GM23338 (cell line): ENCODE measurements at regions not wholly inside any gene's neighbourhood (a gene's known extent, or its start where the extent isn't known, plus 50 kb on each side); places are given as distances from the start of the nearest gene placed in this dataset.

Experiments used
- ATAC-seq: fragments of 200-7000 bp; cut with Tn5 transposase; 3 replicates; pipeline ENCODE4 v1.9.1; 2020
- DNase-seq: peaks from one replicate; pipeline ENCODE4 v3.0.0-alpha.2; 2015; ENCODE audit warnings: low spot score
- H2AFZ ChIP-seq: fragments of 200-600 bp; sonication (generic); 2 replicates; pipeline ENCODE4 v1.8.0; 2016; ENCODE audit warnings: antibody characterized with exemption, mild to moderate bottlenecking, moderate library complexity
- H3F3A ChIP-seq: fragments of 200-600 bp; sonication (generic); replicated peaks from 2 replicates; pipeline ENCODE4 v1.8.0; 2017; ENCODE audit warnings: antibody characterized with exemption, mixed run types, low read depth
- H3K27ac ChIP-seq: fragments of 200-600 bp; sonication (generic); 2 replicates; pipeline ENCODE4 v1.6.1; 2016; ENCODE audit warnings: low read depth
- H3K27me3 ChIP-seq: fragments of 200-600 bp; sonication (generic); 2 replicates; pipeline ENCODE4 v1.8.0; 2016; ENCODE audit warnings: mild to moderate bottlenecking, mixed run types, moderate library complexity; ENCODE audit not compliant: insufficient read depth
- H3K36me3 ChIP-seq: fragments of 200-600 bp; sonication (generic); 2 replicates; pipeline ENCODE4 v1.8.0; 2016; ENCODE audit warnings: mild to moderate bottlenecking; ENCODE audit not compliant: insufficient read depth
- H3K4me1 ChIP-seq: fragments of 200-600 bp; sonication (generic); 2 replicates; pipeline ENCODE4 v1.8.0; 2016; ENCODE audit warnings: mild to moderate bottlenecking, moderate library complexity; ENCODE audit not compliant: insufficient read depth
- H3K4me2 ChIP-seq: fragments of 200-600 bp; sonication (generic); 2 replicates; pipeline ENCODE4 v1.7.1; 2017; ENCODE audit warnings: mixed run types
- H3K4me3 ChIP-seq: fragments of 200-600 bp; sonication (generic); 2 replicates; pipeline ENCODE4 v1.6.1; 2016; ENCODE audit warnings: mixed run types
- H3K79me2 ChIP-seq: fragments of 200-600 bp; sonication (generic); replicated peaks from 2 replicates; pipeline ENCODE4 v1.8.0; 2017; ENCODE audit warnings: mild to moderate bottlenecking; ENCODE audit not compliant: insufficient read depth
- H3K9me2 ChIP-seq: fragments of 200-600 bp; sonication (generic); 2 replicates; pipeline ENCODE4 v1.8.0; 2017; ENCODE audit not compliant: insufficient read depth
- H4K20me1 ChIP-seq: fragments of 200-600 bp; sonication (generic); replicated peaks from 2 replicates; pipeline ENCODE4 v1.8.0; 2017; ENCODE audit warnings: mild to moderate bottlenecking; ENCODE audit not compliant: insufficient read depth
- H3K27ac Mint-ChIP-seq: 2 replicates; pipeline ENCODE4 v1.8.0; 2020; ENCODE audit warnings: inconsistent platforms, mild to moderate bottlenecking, moderate library complexity, mixed read lengths
- H3K27me3 Mint-ChIP-seq: 3 replicates; pipeline ENCODE4 v1.8.0; 2022; ENCODE audit warnings: low read depth, mild to moderate bottlenecking, moderate library complexity, mixed read lengths, inconsistent platforms; ENCODE audit not compliant: insufficient read depth, poor library complexity
- H3K36me3 Mint-ChIP-seq: 3 replicates; pipeline ENCODE4 v1.8.0; 2021; ENCODE audit warnings: low read depth, mild to moderate bottlenecking, inconsistent platforms, moderate library complexity, mixed read lengths
- H3K4me1 Mint-ChIP-seq: 3 replicates; pipeline ENCODE4 v1.8.0; 2020; ENCODE audit warnings: mild to moderate bottlenecking, inconsistent platforms, mixed read lengths
- H3K4me3 Mint-ChIP-seq: 3 replicates; pipeline ENCODE4 v1.8.0; 2021; ENCODE audit warnings: moderate library complexity, mild to moderate bottlenecking, inconsistent platforms, mixed read lengths
- H3K9me3 Mint-ChIP-seq: 3 replicates; pipeline ENCODE4 v1.8.0; 2020; ENCODE audit warnings: moderate library complexity, mild to moderate bottlenecking, inconsistent platforms, mixed read lengths
- CREB1 ChIP-seq: fragments of 250-450 bp; sonication (Bioruptor Pico); IDR thresholded peaks from 2 replicates; pipeline ENCODE4 v1.5.0; 2020; ENCODE audit warnings: low read depth, mild to moderate bottlenecking, moderate library complexity
- ETS1 ChIP-seq: IDR thresholded peaks from 2 replicates; pipeline ENCODE4 v1.6.1; 2016; ENCODE audit warnings: antibody characterized with exemption
- EZH2 ChIP-seq: fragments of 200-600 bp; sonication (generic); IDR thresholded peaks from one replicate; pipeline ENCODE4 v1.8.0; 2017; ENCODE audit warnings: antibody characterized with exemption, mild to moderate bottlenecking, low read depth; ENCODE audit not compliant: unreplicated experiment
- EZH2phosphoT487 ChIP-seq: fragments of 200-600 bp; sonication (generic); IDR thresholded peaks from one replicate; pipeline ENCODE4 v1.8.1; 2018; ENCODE audit warnings: antibody characterized with exemption; ENCODE audit not compliant: unreplicated experiment
- JUNB ChIP-seq: IDR thresholded peaks from one replicate; pipeline ENCODE4 v1.6.1; 2016; ENCODE audit warnings: antibody characterized with exemption; ENCODE audit not compliant: unreplicated experiment
- NANOG ChIP-seq: IDR thresholded peaks from 2 replicates; pipeline ENCODE4 v1.6.1; 2016; ENCODE audit warnings: antibody characterized with exemption, borderline replicate concordance
- POLR2AphosphoS5 ChIP-seq: IDR thresholded peaks from 2 replicates; pipeline ENCODE4 v1.6.1; 2016; ENCODE audit warnings: antibody characterized with exemption, low read depth
- REST ChIP-seq: IDR thresholded peaks from one replicate; pipeline ENCODE4 v1.6.1; 2018; ENCODE audit warnings: antibody characterized with exemption; ENCODE audit not compliant: unreplicated experiment
- STAT1 ChIP-seq: IDR thresholded peaks from one replicate; pipeline ENCODE4 v1.6.1; 2016; ENCODE audit warnings: antibody characterized with exemption; ENCODE audit not compliant: unreplicated experiment
- ZNF114 ChIP-seq: fragments of 250-450 bp; sonication (Bioruptor Pico); IDR thresholded peaks from 2 replicates; pipeline ENCODE4 v1.5.0; 2020; ENCODE audit warnings: mild to moderate bottlenecking, moderate library complexity
- ZNF331 ChIP-seq: fragments of 250-450 bp; sonication (Bioruptor Pico); IDR thresholded peaks from 2 replicates; pipeline ENCODE4 v1.5.0; 2020; ENCODE audit warnings: low read depth, mild to moderate bottlenecking, moderate library complexity
- ZNF462 ChIP-seq: fragments of 250-450 bp; sonication (Bioruptor Pico); IDR thresholded peaks from 2 replicates; pipeline ENCODE4 v1.5.0; 2020; ENCODE audit warnings: mild to moderate bottlenecking, moderate library complexity

- H3K9me3 Mint-ChIP-seq = peaks cover 4% of the 10 kb centered on the region; the same call in 2 of the 3 replicates
- H3K36me3 Mint-ChIP-seq = peaks cover 4% of the 10 kb centered on the region
- peaks cover 1% of the 10 kb centered on the region for H3K27me3 Mint-ChIP-seq
- Histone ChIP-seq H3F3A (no peaks in the 10 kb centered on the region), H3K36me3 (no peaks in the 10 kb centered on the region), H3K4me3 (no peak overlapping the region), H4K20me1 (no peaks in the 10 kb centered on the region), H3K4me1 (no peaks in the 10 kb centered on the region), H3K27ac (no peak overlapping the region), H2AFZ (no peak overlapping the region), H3K9me2 (peaks cover 3% of the 10 kb centered on the region; the same call in 1 of the 2 replicates), H3K4me2 (no peak overlapping the region), H3K79me2 (no peaks in the 10 kb centered on the region), H3K27me3 (no peaks in the 10 kb centered on the region)
- ATAC-seq = no peak
- DNase-seq = no peak
- no peak for TF ChIP-seq CREB1
- TF ChIP-seq EZH2phosphoT487 = no peak
- no peak for TF ChIP-seq ETS1
- no peak for TF ChIP-seq ZNF462 (CRISPR knock-in tag)
- TF ChIP-seq EZH2 = no peak
- TF ChIP-seq ZNF331 = no peak
- TF ChIP-seq JUNB = no peak
- no peak for TF ChIP-seq STAT1
- TF ChIP-seq ZNF114 (CRISPR knock-in tag) = no peak
- no peak for TF ChIP-seq POLR2AphosphoS5
- TF ChIP-seq REST = no peak
- TF ChIP-seq NANOG = no peak
- 0 out of 3 replicates have a peak, but pooled peaks cover 3% of the 10 kb centered on the region for H3K4me1 Mint-ChIP-seq
- H3K4me3 Mint-ChIP-seq = no peak overlapping the region
- H3K27ac Mint-ChIP-seq = no peak overlapping the region
These were observed 421.8 kb downstream of the BCAT1 start for GRCh38 chr12:24527102-24527501.
